Epithelial cell of esophagus (primary cell): ENCODE measurements at regions not wholly inside any gene's neighbourhood (a gene's known extent, or its start where the extent isn't known, plus 50 kb on each side); places are given as distances from the start of the nearest gene placed in this dataset.

Source experiments
- DNase-seq: peaks from one replicate; pipeline ENCODE4 v3.0.0; 2010; ENCODE audit warnings: low read depth
- H3K4me3 ChIP-seq: 2 replicates; pipeline ENCODE4 v1.5.1; 2011; ENCODE audit warnings: mild to moderate bottlenecking, low read length, control low read depth
- TF ChIP-seq, protein P1 (sequence below): IDR thresholded peaks from 2 replicates; pipeline ENCODE4 v1.5.1; 2011; ENCODE audit warnings: low read depth, mild to moderate bottlenecking, low read length, control low read depth, inconsistent platforms; ENCODE audit not compliant: insufficient read depth; ENCODE audit errors: missing control alignments

DNA sequence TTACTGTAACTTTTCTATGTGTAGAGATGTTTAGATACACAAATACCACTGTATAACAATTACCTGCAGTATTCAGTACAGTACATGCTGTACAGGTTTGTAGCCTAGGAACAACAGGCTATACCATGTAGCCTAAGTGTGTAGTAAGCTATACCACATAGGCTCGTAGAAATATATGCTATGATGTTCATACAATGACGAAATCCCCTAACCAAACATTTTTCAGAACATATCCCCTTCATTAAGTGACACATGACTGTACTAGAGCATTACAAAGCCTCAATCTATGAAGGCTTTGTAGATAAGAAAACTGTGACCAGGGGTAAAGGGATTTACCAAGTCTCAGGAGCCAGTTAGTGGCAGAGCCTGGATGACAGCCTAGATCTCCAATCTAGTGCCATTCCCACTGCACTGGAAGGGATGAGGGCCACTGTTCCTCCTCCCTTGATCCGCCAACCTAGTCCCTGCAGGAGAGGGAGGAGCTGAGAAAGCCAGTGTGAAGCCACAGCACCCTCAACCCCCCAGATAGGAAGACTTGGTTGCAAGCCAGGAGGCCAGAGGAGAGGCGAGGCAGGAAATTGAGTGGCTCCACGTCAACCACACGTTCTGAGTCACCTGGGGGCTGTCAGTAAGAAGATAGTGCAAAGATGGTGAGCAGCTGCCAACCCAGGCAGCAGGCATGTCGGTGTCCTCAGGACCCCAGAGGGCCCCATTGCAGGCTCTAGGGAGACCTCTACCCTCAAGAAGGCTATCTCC lies 227.7 kb downstream of the BCOR start:
- DNase-seq: peak; percentile 61
- TF ChIP-seq, protein P1, sequence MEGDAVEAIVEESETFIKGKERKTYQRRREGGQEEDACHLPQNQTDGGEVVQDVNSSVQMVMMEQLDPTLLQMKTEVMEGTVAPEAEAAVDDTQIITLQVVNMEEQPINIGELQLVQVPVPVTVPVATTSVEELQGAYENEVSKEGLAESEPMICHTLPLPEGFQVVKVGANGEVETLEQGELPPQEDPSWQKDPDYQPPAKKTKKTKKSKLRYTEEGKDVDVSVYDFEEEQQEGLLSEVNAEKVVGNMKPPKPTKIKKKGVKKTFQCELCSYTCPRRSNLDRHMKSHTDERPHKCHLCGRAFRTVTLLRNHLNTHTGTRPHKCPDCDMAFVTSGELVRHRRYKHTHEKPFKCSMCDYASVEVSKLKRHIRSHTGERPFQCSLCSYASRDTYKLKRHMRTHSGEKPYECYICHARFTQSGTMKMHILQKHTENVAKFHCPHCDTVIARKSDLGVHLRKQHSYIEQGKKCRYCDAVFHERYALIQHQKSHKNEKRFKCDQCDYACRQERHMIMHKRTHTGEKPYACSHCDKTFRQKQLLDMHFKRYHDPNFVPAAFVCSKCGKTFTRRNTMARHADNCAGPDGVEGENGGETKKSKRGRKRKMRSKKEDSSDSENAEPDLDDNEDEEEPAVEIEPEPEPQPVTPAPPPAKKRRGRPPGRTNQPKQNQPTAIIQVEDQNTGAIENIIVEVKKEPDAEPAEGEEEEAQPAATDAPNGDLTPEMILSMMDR: no peak

DNA sequence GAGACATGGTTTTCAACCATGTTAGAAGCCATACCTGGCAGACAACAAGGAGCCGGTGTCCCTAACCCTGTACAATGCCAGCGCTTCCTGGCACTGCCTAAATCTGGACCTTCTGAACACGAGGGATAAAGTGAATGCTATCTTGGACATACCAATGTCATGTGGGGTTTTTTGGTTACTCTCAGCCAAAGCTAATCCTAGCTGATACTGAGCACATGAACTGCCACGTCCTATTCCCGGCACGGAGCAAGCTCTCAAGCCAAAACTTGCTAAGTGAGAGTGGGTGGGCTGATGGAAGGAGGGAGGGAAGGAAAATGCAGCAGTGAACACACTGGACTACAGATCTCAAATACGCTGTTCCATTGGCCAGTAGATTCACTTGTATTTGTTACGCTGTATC lies 226.1 kb downstream of the BCOR start:
- DNase-seq: peak; percentile 43
- no peak overlapping the region for H3K4me3 ChIP-seq
- TF ChIP-seq, protein P1: no peak

More for the DNA sequence above, 227.7 kb downstream of the BCOR start:
- no peak overlapping the region for H3K4me3 ChIP-seq

DNA sequence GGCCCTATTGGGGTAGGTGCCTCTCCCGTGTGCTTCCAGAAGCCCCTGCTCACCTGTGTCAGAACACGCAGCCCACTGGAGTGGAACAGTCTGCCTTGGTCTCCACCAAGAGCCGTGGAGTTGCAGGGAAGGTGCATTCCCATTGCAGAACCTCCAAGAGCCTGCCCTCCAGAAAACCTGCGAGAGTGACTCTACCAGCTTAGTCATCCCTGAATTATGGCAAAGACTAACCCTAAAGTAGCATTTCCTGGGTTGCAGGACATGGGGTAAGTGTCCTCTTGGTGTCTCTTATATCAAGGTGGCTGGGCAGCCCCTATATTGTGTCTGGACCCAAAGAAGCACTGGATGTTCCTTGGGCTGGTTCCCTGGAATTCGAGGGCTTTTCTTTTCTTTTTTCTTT lies 224.6 kb downstream of the BCOR start:
- no peak overlapping the region for H3K4me3 ChIP-seq
- TF ChIP-seq, protein P1: no peak
- peak; percentile 57 for DNase-seq

DNA sequence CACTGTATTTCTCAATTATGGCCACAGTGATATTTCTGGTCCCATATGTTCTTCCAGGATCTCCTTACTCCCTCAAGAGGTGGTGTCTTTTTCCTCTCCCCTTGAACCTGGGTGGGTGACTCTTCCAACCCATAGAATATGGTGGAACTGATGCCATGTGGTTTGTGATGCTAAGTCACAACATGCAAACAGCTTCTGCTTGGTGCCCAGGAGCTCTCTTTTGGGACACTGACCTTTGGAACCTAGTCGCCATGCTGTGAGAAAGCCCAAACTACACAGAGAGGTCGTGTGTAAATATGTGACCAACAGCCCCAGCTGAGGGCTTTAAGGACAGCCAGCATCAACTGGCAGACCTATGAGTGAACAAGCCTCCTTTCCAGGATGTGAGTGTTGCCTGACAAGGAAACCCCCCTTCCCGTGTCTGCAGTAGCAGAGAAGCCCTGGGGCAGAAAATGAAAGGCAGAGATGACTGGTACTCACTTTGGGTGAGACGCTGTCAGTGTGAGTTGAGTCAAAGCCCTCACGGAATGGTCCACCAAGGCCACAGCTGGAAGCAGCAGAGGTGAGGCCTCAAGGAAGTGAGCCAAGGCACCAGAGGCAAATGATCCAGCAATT lies 223.4 kb downstream of the BCOR start:
- TF ChIP-seq, protein P1: no peak
- no peak overlapping the region for H3K4me3 ChIP-seq
- DNase-seq: peak; percentile 77

DNA sequence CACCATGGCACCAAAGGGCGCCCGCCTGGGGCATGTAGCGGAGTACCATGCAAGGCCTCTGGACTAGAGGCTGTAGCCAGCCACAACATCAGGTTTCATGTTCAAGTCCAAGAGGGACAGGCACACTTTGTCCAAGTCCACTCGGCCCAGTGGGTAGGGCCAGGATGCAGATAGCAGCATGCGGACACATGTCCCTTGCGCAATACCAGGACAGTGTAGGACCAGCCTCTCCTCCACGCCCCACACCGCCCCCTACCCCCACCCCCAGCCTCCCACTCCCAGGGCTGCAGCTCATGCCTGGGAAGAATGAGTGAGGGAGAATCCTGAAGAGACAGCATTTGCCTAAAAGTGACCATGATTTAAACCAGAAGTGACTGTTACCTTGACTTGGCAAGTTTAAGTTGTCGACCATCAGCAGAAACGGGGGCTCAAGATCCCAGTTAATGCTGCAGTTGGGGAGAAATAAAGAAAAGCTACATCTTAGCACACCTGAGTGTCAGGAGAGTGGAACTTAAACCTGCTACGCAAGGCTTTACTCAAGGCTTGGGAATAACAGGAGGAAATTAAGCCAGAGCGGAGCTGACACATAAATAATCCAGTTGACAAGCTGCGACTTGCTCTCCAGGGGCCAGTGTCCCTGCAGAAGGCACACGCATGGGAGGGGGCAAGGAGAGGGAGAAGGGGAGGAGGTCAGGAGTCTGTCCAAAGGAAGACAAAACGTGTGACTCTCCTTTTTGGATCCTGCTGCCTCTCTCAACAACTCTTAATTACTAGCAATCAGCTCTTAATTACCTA lies 221.7 kb downstream of the BCOR start:
- TF ChIP-seq, protein P1: no peak
- peak; percentile 68 for DNase-seq
- no peak overlapping the region for H3K4me3 ChIP-seq

DNA sequence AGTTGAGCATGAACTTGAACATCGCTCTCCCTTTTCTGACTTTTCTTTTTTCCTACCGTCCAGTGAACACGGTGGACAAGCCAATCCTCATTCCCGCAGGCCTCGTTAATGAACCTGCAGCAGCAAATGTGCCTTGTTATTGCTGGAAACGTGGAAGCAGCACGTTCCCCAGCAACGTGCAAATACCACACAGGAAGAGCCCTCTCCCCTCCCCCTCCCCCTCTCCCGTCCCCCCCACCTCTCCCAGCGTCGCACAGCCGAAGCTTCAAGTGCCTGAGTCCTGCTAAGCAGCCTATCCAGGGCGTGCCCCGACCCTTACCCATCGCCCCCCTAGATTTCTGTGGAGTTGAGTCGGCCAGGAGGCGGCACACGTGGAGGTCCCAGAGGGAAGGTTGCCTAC lies 219.9 kb downstream of the BCOR start:
- no peak overlapping the region for H3K4me3 ChIP-seq
- no peak for DNase-seq
- TF ChIP-seq, protein P1: no peak
